Immature natural killer cell (primary cell): ENCODE measurements at regions not wholly inside any gene's neighbourhood (a gene's known extent, or its start where the extent isn't known, plus 50 kb on each side); places are given as distances from the start of the nearest gene placed in this dataset.
"Not testable (repeated sequence)": the region's sequence is repeated elsewhere in the genome, so short reads cannot be mapped to it uniquely, and the experiment has no call there.

Experiments used
- DNase-seq, 3 donors: peaks; one replicate each; pipeline ENCODE4 v3.0.0; 2022; ENCODE audit warnings: mixed read lengths in 1 of 3
- H3K27ac Mint-ChIP-seq, 6 donors: one replicate each; pipeline ENCODE4 v1.8.0; 2020; ENCODE audit warnings: mixed read lengths in 6 of 6, mild to moderate bottlenecking in 5 of 6, inconsistent platforms in 4 of 6, moderate library complexity in 3 of 6
- H3K27me3 Mint-ChIP-seq, 3 donors: one replicate each; pipeline ENCODE4 v1.8.0; 2020 to 2021; ENCODE audit warnings: low read depth in 3 of 3, mild to moderate bottlenecking in 3 of 3, mixed read lengths in 3 of 3, moderate library complexity in 3 of 3, inconsistent platforms in 1 of 3
- H3K36me3 Mint-ChIP-seq, 3 donors: one replicate each; pipeline ENCODE4 v1.8.0; 2020; ENCODE audit warnings: mixed read lengths in 3 of 3, inconsistent platforms in 2 of 3, mild to moderate bottlenecking in 2 of 3
- H3K4me1 Mint-ChIP-seq, 2 donors: one replicate each; pipeline ENCODE4 v1.8.0; 2020; ENCODE audit warnings: inconsistent platforms in 2 of 2, mild to moderate bottlenecking in 2 of 2, mixed read lengths in 2 of 2, moderate library complexity in 1 of 2
- H3K4me3 Mint-ChIP-seq, 5 donors: one replicate each; pipeline ENCODE4 v1.8.0; 2020; ENCODE audit warnings: mild to moderate bottlenecking in 5 of 5, mixed read lengths in 5 of 5, inconsistent platforms in 3 of 5, moderate library complexity in 3 of 5
- H3K9me3 Mint-ChIP-seq, 6 donors: one replicate each; pipeline ENCODE4 v1.8.0; 2020; ENCODE audit warnings: mild to moderate bottlenecking in 6 of 6, mixed read lengths in 6 of 6, inconsistent platforms in 4 of 6, moderate library complexity in 3 of 6

GRCh38 chr2:31813016-31813415 is 197.8 kb downstream of the MEMO1 start:
- DNase-seq: no peak
- peaks cover 0 to under 1% (median 0%) of the 10 kb centered on the region in 6 donors for H3K9me3 Mint-ChIP-seq
- H3K4me1 Mint-ChIP-seq: peaks cover 13 to 17% of the 10 kb centered on the region in 2 donors
- peaks cover 0 to 3% (median 0%) of the 10 kb centered on the region in 3 donors for H3K27me3 Mint-ChIP-seq
- H3K4me3 Mint-ChIP-seq: no peak overlapping the region
- H3K27ac Mint-ChIP-seq: no peak overlapping the region
- no peaks in the 10 kb centered on the region for H3K36me3 Mint-ChIP-seq

- peak overlapping the region; percentile 26 to 85 (median 60) for H3K27ac Mint-ChIP-seq
- H3K9me3 Mint-ChIP-seq: no peaks in the 10 kb centered on the region
- peak overlapping the region; percentile 5 to 51 (median 14) for H3K4me3 Mint-ChIP-seq
These were observed 198.6 kb downstream of the MEMO1 start for GRCh38 chr2:31812051-31812798.

GRCh38 chr2:31811482-31811881 is 199.3 kb downstream of the MEMO1 start:
- Mint-ChIP-seq H3K27ac (peak overlapping the region in 5 of 6 donors; percentile 39 to 85 (median 78)), H3K4me1 (peaks cover 13 to 17% of the 10 kb centered on the region in 2 donors), H3K36me3 (no peaks in the 10 kb centered on the region), H3K4me3 (peak overlapping the region in 2 of 5 donors; percentile 11 to 51), H3K27me3 (peaks cover 0 to 3% (median 3%) of the 10 kb centered on the region in 3 donors), H3K9me3 (no peaks in the 10 kb centered on the region)
- DNase-seq: no peak

More at GRCh38 chr2:31812051-31812798, 198.6 kb downstream of the MEMO1 start:
- Mint-ChIP-seq H3K4me1 (peaks cover 13 to 17% of the 10 kb centered on the region in 2 donors), H3K36me3 (no peaks in the 10 kb centered on the region), H3K27me3 (peaks cover 0 to 3% (median under 1%) of the 10 kb centered on the region in 3 donors)
- DNase-seq: peak in 1 of 3 donors; percentile 3

GRCh38 chr2:31810200-31810917 is 200.4 kb downstream of the MEMO1 start:
- DNase-seq: no peak
- H3K4me3 Mint-ChIP-seq: no peak overlapping the region
- H3K27me3 Mint-ChIP-seq: peaks cover 1 to 6% (median 3%) of the 10 kb centered on the region in 3 donors
- no peak overlapping the region for H3K27ac Mint-ChIP-seq
- H3K4me1 Mint-ChIP-seq: peaks cover 13 to 17% of the 10 kb centered on the region in 2 donors
- H3K9me3 Mint-ChIP-seq: no peaks in the 10 kb centered on the region
- H3K36me3 Mint-ChIP-seq: no peaks in the 10 kb centered on the region

- Mint-ChIP-seq H3K4me3 (peak overlapping the region in 1 of 5 donors; percentile 38), H3K4me1 (peaks cover 7 to 11% of the 10 kb centered on the region in 2 donors), H3K36me3 (no peaks in the 10 kb centered on the region), H3K27me3 (peaks cover 1 to 6% (median 3%) of the 10 kb centered on the region in 3 donors), H3K9me3 (peaks cover 0 to 2% (median 0%) of the 10 kb centered on the region in 6 donors), H3K27ac (no peak overlapping the region)
- no peak for DNase-seq
These were observed 205.1 kb downstream of the MEMO1 start for GRCh38 chr2:31805688-31806087.

- H3K27me3 Mint-ChIP-seq: peaks cover 2 to 10% (median 7%) of the 10 kb centered on the region in 3 donors
- not testable (repeated sequence) for H3K27ac Mint-ChIP-seq, H3K9me3 Mint-ChIP-seq, H3K36me3 Mint-ChIP-seq, DNase-seq
- peak overlapping the region in 2 of 5 donors; percentile 68 to 75 for H3K4me3 Mint-ChIP-seq
- peaks cover 7 to 11% of the 10 kb centered on the region in 2 donors for H3K4me1 Mint-ChIP-seq
These were observed 207.2 kb downstream of the MEMO1 start for GRCh38 chr2:31803481-31804153.

- Mint-ChIP-seq H3K36me3 (no peaks in the 10 kb centered on the region), H3K27me3 (peaks cover 5 to 16% (median 7%) of the 10 kb centered on the region in 3 donors), H3K4me3 (no peak overlapping the region), H3K27ac (no peak overlapping the region), H3K9me3 (peaks cover 0 to 9% (median 0%) of the 10 kb centered on the region in 6 donors), H3K4me1 (peaks cover 7 to 11% of the 10 kb centered on the region in 2 donors)
- DNase-seq: no peak
These were observed 208.1 kb downstream of the MEMO1 start for GRCh38 chr2:31802711-31803110.

- H3K27me3 Mint-ChIP-seq: peaks cover 5 to 10% (median 7%) of the 10 kb centered on the region in 3 donors
- not testable (repeated sequence) for H3K4me3 Mint-ChIP-seq, H3K4me1 Mint-ChIP-seq, H3K36me3 Mint-ChIP-seq, H3K27ac Mint-ChIP-seq, DNase-seq
- peaks cover 0 to 18% (median 3%) of the 10 kb centered on the region in 6 donors for H3K9me3 Mint-ChIP-seq
These were observed 211.5 kb downstream of the MEMO1 start for GRCh38 chr2:31799282-31799681.

DNA sequence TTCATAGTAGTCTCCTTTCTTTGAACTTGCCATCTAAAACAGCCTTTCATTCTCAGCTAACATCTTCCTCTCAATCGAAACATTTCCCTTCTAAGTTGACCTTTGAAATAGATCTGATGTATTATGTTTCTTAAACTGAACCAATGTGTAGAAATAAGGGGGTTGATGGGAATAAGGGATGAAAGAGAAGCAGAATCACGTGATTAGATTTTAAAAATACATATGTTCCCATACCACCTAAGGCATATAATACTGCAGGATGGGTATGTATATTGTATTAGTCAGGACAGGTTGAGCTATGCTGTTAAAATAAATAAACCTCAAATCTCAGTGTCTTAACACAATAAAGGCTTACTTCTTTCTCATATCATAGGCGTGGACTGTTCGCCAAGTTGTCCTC is 207.5 kb upstream of the SRD5A2 start:
- Mint-ChIP-seq H3K27ac (no peak overlapping the region), H3K27me3 (peaks cover 1 to 13% (median 8%) of the 10 kb centered on the region in 3 donors), H3K4me1 (no peaks in the 10 kb centered on the region), H3K4me3 (no peak overlapping the region), H3K9me3 (peaks cover 0 to 10% (median 0%) of the 10 kb centered on the region in 6 donors), H3K36me3 (no peaks in the 10 kb centered on the region)
- no peak for DNase-seq

GRCh38 chr2:31785876-31786275 is 205.1 kb upstream of the SRD5A2 start:
- Mint-ChIP-seq H3K27ac (no peak overlapping the region), H3K9me3 (peaks cover 0 to 11% (median 2%) of the 10 kb centered on the region in 6 donors), H3K27me3 (peaks cover 1 to 13% (median 11%) of the 10 kb centered on the region in 3 donors), H3K36me3 (no peaks in the 10 kb centered on the region), H3K4me1 (no peaks in the 10 kb centered on the region), H3K4me3 (no peak overlapping the region)
- DNase-seq: no peak

DNA sequence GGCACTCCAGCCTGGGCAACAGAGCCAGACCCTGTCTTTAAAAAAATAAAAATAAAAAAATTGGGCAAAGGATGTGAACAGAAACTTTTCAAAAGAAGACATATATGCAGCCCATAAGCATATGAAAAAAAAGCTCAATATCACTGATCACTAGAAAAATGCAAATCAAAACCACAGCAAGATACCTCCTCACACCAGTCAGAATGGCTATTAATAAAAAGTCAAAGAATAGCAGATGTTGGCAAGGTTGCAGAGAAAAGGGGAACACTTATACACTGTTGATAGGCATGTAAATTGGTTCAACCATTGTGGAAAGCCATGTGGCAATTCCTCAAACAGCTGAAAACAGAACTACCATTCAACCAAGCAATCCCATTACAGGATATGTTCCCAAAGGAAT is 204.1 kb upstream of the SRD5A2 start:
- H3K4me1 Mint-ChIP-seq: no peaks in the 10 kb centered on the region
- DNase-seq: no peak
- H3K27me3 Mint-ChIP-seq: peaks cover 1 to 12% (median 11%) of the 10 kb centered on the region in 3 donors
- H3K36me3 Mint-ChIP-seq: no peaks in the 10 kb centered on the region
- peaks cover 0 to 13% (median 3%) of the 10 kb centered on the region in 6 donors for H3K9me3 Mint-ChIP-seq
- no peak overlapping the region for H3K27ac Mint-ChIP-seq
- no peak overlapping the region for H3K4me3 Mint-ChIP-seq

DNA sequence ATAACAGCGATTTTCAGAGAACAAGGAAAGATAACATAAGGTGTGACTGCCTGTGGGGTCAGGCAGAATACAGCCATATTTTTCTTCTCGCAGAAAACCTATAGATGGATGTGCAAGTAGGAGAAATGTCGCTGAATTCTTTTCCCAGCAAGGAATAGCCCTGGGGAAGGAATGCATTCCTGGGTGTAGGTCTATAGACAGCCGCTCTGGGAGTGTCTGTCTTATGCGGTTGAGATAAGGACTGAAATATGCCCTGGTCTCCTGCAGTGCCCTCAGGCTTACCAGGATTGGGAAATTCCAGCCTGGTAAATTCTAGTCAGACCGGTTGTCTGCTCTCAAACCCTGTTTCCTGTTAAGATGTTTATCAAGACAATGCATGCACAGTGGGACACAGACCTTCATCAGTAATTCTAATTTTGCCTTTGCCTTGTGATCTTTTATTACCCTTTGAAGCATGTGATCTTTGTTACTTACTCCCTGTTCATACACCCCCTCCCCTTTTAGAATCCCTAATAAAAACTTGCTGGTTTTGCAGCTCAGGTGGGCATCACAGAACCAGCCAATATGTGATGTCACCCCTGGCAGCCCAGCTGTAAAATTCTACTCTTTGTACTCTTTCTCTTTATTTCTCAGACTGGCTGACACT is 202.8 kb upstream of the SRD5A2 start:
- not testable (repeated sequence) for DNase-seq, H3K4me1 Mint-ChIP-seq, H3K4me3 Mint-ChIP-seq, H3K27ac Mint-ChIP-seq, H3K36me3 Mint-ChIP-seq
- Mint-ChIP-seq H3K27me3 (peaks cover 1 to 15% (median 11%) of the 10 kb centered on the region in 3 donors), H3K9me3 (peaks cover 0 to 10% (median 3%) of the 10 kb centered on the region in 6 donors)

DNA sequence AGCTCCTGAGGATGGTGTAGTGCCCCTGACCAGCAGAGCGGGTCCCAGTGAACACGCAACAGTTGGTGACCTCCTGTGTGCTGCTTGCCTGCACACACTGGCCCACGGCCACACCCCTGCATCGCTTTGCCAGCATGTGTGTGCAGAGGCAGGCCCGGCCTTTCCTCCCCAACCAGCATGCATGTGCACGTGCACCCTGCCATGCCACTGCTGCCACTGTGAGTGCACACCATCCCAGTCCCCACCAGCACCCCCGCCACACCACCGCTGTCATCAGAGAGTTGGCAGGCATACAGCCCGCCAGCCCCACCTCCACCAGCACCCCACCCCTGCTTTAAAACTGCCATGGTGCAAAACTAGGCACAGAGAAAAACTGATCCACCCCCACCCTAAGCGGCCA is 197.4 kb upstream of the SRD5A2 start:
- Mint-ChIP-seq H3K27me3 (peaks cover 0 to 8% (median 3%) of the 10 kb centered on the region in 3 donors), H3K27ac (no peak overlapping the region), H3K4me3 (no peak overlapping the region), H3K9me3 (peaks cover 0 to 8% (median 2%) of the 10 kb centered on the region in 6 donors), H3K36me3 (no peaks in the 10 kb centered on the region), H3K4me1 (no peaks in the 10 kb centered on the region)
- no peak for DNase-seq
